ENCODE measurements at regions not wholly inside any gene's neighbourhood (a gene's known extent, or its start where the extent isn't known, plus 50 kb on each side); places are given as distances from the start of the nearest gene placed in this dataset.

GRCh38 chr1:38293567-38293966 is 247.0 kb upstream of the POU3F1 start:
- Histone ChIP-seq H3K4me1 (no peaks in the 10 kb centered on the region), H3K27me3 (no peaks in the 10 kb centered on the region), H3K27ac (no peak overlapping the region), H3K36me3 (no peaks in the 10 kb centered on the region), H3K4me3 (no peak overlapping the region), H3K9me3 (no peaks in the 10 kb centered on the region)
- no peak for DNase-seq
- TF ChIP-seq CTCF (IDR thresholded peaks at IDR 0.05) (no peak), POLR2A (IDR thresholded peaks at IDR 0.05) (no peak)

- no peaks in the 10 kb centered on the region for H3K9me3 ChIP-seq
- no peak for DNase-seq
- H3K36me3 ChIP-seq = no peaks in the 10 kb centered on the region
- H3K4me3 ChIP-seq = no peak overlapping the region
- no peak overlapping the region for H3K27ac ChIP-seq
- H3K4me1 ChIP-seq = no peaks in the 10 kb centered on the region
- H3K27me3 ChIP-seq = no peaks in the 10 kb centered on the region
- no peak for TF ChIP-seq POLR2A (IDR thresholded peaks at IDR 0.05)
- TF ChIP-seq CTCF (IDR thresholded peaks at IDR 0.05) = no peak
Observed at GRCh38 chr1:38292969-38293368, 246.4 kb upstream of the POU3F1 start.

- no peak for DNase-seq
- Histone ChIP-seq H3K36me3 (no peaks in the 10 kb centered on the region), H3K27ac (no peak overlapping the region), H3K4me3 (no peak overlapping the region), H3K4me1 (no peaks in the 10 kb centered on the region), H3K27me3 (no peaks in the 10 kb centered on the region), H3K9me3 (no peaks in the 10 kb centered on the region)
- TF ChIP-seq CTCF (IDR thresholded peaks at IDR 0.05) = no peak
- TF ChIP-seq POLR2A (IDR thresholded peaks at IDR 0.05) = no peak
Observed at GRCh38 chr1:38291906-38292521, 245.4 kb upstream of the POU3F1 start.

GRCh38 chr1:38291336-38291735 is 244.7 kb upstream of the POU3F1 start:
- H3K36me3 ChIP-seq = no peaks in the 10 kb centered on the region
- no peak overlapping the region for H3K27ac ChIP-seq
- DNase-seq = no peak
- no peaks in the 10 kb centered on the region for H3K27me3 ChIP-seq
- no peaks in the 10 kb centered on the region for H3K9me3 ChIP-seq
- H3K4me3 ChIP-seq = no peak overlapping the region
- no peaks in the 10 kb centered on the region for H3K4me1 ChIP-seq
- no peak for TF ChIP-seq POLR2A (IDR thresholded peaks at IDR 0.05)
- TF ChIP-seq CTCF (IDR thresholded peaks at IDR 0.05) = no peak

- H3K27ac ChIP-seq = no peak overlapping the region
- no peaks in the 10 kb centered on the region for H3K9me3 ChIP-seq
- TF ChIP-seq CTCF (IDR thresholded peaks at IDR 0.05) (no peak), POLR2A (IDR thresholded peaks at IDR 0.05) (no peak)
- H3K36me3 ChIP-seq = no peaks in the 10 kb centered on the region
- H3K4me1 ChIP-seq = no peaks in the 10 kb centered on the region
- H3K27me3 ChIP-seq = no peaks in the 10 kb centered on the region
- DNase-seq = no peak
- no peak overlapping the region for H3K4me3 ChIP-seq
Observed at GRCh38 chr1:38289034-38289433, 242.4 kb upstream of the POU3F1 start.

GRCh38 chr1:38287547-38287946 is 241.0 kb upstream of the POU3F1 start:
- Histone ChIP-seq H3K36me3 (no peaks in the 10 kb centered on the region), H3K4me3 (no peak overlapping the region), H3K27me3 (no peaks in the 10 kb centered on the region), H3K27ac (no peak overlapping the region), H3K4me1 (no peaks in the 10 kb centered on the region), H3K9me3 (no peaks in the 10 kb centered on the region)
- DNase-seq = no peak
- TF ChIP-seq CTCF (IDR thresholded peaks at IDR 0.05) (no peak), POLR2A (IDR thresholded peaks at IDR 0.05) (no peak)
